Karpas-422 (cell line): ENCODE measurements at regions not wholly inside any gene's neighbourhood (a gene's known extent, or its start where the extent isn't known, plus 50 kb on each side); places are given as distances from the start of the nearest gene placed in this dataset.

Experiments used
- DNase-seq: peaks from one replicate; pipeline ENCODE4 v3.0.0-alpha.2; 2015
- H2AFZ ChIP-seq: fragments of 200-600 bp; sonication (generic); 2 replicates; pipeline ENCODE4 v1.6.1; 2014; ENCODE audit warnings: antibody characterized with exemption, low read length, mixed read lengths
- H3K27ac ChIP-seq: fragments of 200-600 bp; sonication (generic); 2 replicates; pipeline ENCODE4 v1.5.1; 2014; ENCODE audit warnings: mild to moderate bottlenecking, low read length, moderate library complexity
- H3K27me3 ChIP-seq: fragments of 200-600 bp; sonication (generic); 2 replicates; pipeline ENCODE4 v1.6.1; 2014; ENCODE audit warnings: low read length, mixed read lengths
- H3K36me3 ChIP-seq: fragments of 200-600 bp; sonication (generic); 2 replicates; pipeline ENCODE4 v1.6.1; 2014; ENCODE audit warnings: low read length, mixed read lengths; ENCODE audit not compliant: insufficient read depth
- H3K4me1 ChIP-seq: fragments of 200-600 bp; sonication (generic); 2 replicates; pipeline ENCODE4 v1.6.1; 2014; ENCODE audit warnings: mild to moderate bottlenecking, low read length, mixed read lengths
- H3K4me2 ChIP-seq: fragments of 200-600 bp; sonication (generic); 2 replicates; pipeline ENCODE4 v1.6.1; 2014; ENCODE audit warnings: low read length, low read depth, mild to moderate bottlenecking; ENCODE audit not compliant: poor library complexity, severe bottlenecking
- H3K4me3 ChIP-seq: fragments of 200-600 bp; sonication (generic); 2 replicates; pipeline ENCODE4 v1.5.1; 2014; ENCODE audit warnings: mild to moderate bottlenecking, antibody characterized with exemption, low read length, mixed read lengths
- H3K79me2 ChIP-seq: fragments of 200-600 bp; sonication (generic); 2 replicates; pipeline ENCODE4 v1.6.1; 2014; ENCODE audit warnings: mild to moderate bottlenecking, low read length, mixed read lengths
- H3K9ac ChIP-seq: fragments of 200-600 bp; sonication (generic); 2 replicates; pipeline ENCODE4 v1.6.0; 2014; ENCODE audit warnings: low read length
- H3K9me2 ChIP-seq: fragments of 200-600 bp; sonication (generic), shearing (Covaris generic); replicated peaks from 2 replicates; pipeline ENCODE4 v1.6.0; 2014; ENCODE audit warnings: mild to moderate bottlenecking, low read length, moderate library complexity; ENCODE audit not compliant: insufficient read depth
- H3K9me3 ChIP-seq: fragments of 300-700, 200-600 bp; sonication (generic); 2 replicates; pipeline ENCODE4 v1.6.1; 2014; ENCODE audit warnings: low read length, mixed read lengths
- H4K20me1 ChIP-seq: fragments of 200-600 bp; sonication (generic); 2 replicates; pipeline ENCODE4 v1.6.1; 2014; ENCODE audit warnings: mild to moderate bottlenecking, antibody characterized with exemption, low read length, low read depth; ENCODE audit not compliant: insufficient read depth

DNA sequence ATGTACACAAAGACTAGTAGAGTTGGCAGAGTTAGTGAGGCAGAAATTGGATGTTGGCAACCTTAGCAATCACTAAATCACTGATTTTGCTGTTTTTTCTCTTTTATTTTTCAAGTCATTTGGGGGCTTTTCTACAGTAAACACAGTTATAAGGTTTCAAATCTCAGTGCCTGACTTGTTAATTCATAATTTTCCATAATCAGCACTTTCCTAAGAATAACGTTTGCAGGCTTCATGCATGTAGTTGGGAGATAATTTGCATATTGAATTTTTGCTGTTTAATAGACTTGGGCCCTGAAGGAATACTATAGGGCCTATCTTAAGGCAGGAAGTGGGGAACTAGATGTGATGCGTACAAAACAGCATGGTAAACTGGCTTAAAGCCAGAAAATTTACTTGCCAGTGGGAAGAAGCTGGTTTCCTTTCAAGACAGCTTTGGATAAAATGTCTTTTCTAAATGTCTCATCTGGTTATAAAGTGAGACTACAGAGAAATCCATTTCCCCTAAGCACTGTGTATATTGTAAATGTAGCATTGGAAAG, 127.2 kb upstream of the SMIM21 start:
- Histone ChIP-seq H3K4me2 (no peak overlapping the region), H3K9ac (no peak overlapping the region), H3K9me2 (no peaks in the 10 kb centered on the region), H2AFZ (no peak overlapping the region), H3K79me2 (no peaks in the 10 kb centered on the region), H3K4me1 (peaks cover 6% of the 10 kb centered on the region; the same call in 1 of the 2 replicates), H3K36me3 (no peaks in the 10 kb centered on the region), H3K27me3 (no peaks in the 10 kb centered on the region), H3K9me3 (no peaks in the 10 kb centered on the region), H4K20me1 (no peaks in the 10 kb centered on the region), H3K4me3 (no peak overlapping the region), H3K27ac (no peak overlapping the region)
- DNase-seq, result no peak

DNA sequence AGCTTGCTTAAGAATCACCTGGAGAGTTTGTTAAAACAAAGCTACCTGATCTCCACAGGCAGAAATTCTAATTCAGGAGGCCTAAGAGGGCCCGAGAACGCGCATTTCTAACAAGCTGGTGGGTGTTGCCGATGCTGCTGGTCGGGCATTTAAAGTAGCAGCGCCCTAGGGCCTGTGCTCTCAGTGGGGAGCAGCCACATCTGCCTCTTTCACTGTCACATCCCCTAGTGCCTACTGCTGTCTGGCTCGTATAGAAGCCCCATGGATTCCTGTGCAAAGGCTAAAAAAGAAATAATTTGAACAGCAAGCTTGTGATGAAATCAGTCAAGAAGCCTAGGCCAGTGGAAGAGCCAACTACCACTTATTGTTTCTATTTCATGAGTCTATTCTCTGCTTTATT, 126.7 kb upstream of the SMIM21 start:
- Histone ChIP-seq H3K4me3 (no peak overlapping the region), H3K4me2 (no peak overlapping the region), H3K9me2 (no peaks in the 10 kb centered on the region), H2AFZ (no peak overlapping the region), H3K27ac (no peak overlapping the region), H3K36me3 (no peaks in the 10 kb centered on the region), H3K79me2 (no peaks in the 10 kb centered on the region), H3K4me1 (peaks cover 6% of the 10 kb centered on the region; the same call in 1 of the 2 replicates), H3K9ac (no peak overlapping the region), H3K27me3 (no peaks in the 10 kb centered on the region), H4K20me1 (no peaks in the 10 kb centered on the region), H3K9me3 (no peaks in the 10 kb centered on the region)
- no peak for DNase-seq

DNA sequence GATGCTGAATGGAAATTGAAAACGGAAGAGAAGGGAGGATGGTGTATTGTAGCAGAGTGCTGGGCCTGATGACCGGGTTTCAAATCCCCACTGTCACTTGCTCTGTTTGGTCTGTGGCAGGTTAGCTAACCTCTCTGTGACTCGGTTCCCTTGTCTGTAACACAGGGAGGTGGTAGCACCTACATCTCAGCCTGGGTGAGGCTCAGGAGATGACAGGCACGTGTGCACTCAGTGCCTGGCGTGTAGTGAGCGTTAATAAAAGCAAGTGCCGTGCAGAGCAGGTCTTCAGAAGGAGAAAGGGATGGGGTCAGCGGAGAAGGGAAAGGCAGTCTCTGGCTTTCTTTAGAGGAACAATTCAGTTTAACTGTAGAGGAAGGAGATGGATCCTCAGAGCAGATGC, 125.5 kb upstream of the SMIM21 start:
- Histone ChIP-seq H3K36me3 (no peaks in the 10 kb centered on the region), H3K9me2 (no peaks in the 10 kb centered on the region), H3K9ac (no peak overlapping the region), H3K4me1 (peaks cover 9% of the 10 kb centered on the region), H4K20me1 (no peaks in the 10 kb centered on the region), H3K27ac (no peak overlapping the region), H3K4me3 (no peak overlapping the region), H3K27me3 (no peaks in the 10 kb centered on the region), H3K79me2 (no peaks in the 10 kb centered on the region), H2AFZ (no peak overlapping the region), H3K4me2 (no peak overlapping the region), H3K9me3 (no peaks in the 10 kb centered on the region)
- no peak for DNase-seq

DNA sequence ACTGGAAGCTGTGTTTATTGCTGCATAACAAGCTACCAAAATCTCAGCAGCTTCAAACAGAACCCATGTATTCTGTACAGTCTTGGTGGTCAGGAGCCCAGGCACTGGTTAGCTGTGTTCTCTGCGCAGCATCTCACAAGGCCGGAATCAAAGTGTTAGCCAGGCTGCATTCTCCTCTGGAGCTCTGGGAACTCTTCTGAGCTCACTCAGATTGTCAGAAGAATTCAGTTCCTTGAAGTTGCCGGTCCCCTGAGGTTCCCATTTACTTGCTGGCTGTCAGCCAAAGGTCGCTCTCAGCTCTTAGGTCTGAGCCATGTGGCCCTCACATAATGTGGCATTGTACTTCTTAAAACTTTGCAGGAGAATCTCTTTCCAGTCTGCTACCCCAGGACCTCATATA, 123.6 kb upstream of the SMIM21 start:
- H2AFZ ChIP-seq, result no peak overlapping the region
- no peaks in the 10 kb centered on the region for H3K36me3 ChIP-seq

DNA sequence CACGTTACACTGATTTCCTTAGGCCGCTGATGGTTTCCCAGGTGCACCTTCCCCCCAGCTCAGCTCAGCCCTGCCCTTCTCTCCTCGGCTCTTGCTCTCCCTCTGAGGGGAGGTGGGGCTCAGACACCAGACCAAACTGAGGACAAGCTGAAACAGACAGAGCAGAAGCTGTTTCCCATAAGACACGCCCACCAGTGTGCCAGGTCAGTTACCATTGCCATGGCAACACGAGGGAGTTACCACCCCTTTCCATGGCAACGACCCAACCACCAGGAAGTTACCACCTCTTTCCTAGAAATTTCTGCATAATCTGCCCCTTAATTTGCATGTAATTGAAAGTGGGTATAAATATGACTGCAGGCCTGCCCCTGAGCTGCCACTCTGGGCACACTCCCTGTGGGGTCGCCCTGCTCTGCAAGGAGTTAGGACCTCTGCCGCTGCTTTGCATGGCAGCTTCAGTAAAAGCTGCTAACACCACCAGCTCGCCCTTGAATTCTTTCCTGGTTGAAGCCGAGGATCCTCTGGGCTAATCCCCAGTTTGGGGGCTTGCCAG, 120.9 kb upstream of the SMIM21 start:
- Histone ChIP-seq H3K4me1 (peaks cover 7% of the 10 kb centered on the region), H3K27ac (no peak overlapping the region), H4K20me1 (no peaks in the 10 kb centered on the region), H3K79me2 (no peaks in the 10 kb centered on the region), H3K4me3 (no peak overlapping the region), H3K9me3 (no peaks in the 10 kb centered on the region), H3K27me3 (no peaks in the 10 kb centered on the region), H3K4me2 (no peak overlapping the region), H3K36me3 (no peaks in the 10 kb centered on the region), H3K9me2 (no peaks in the 10 kb centered on the region), H3K9ac (no peak overlapping the region), H2AFZ (no peak overlapping the region)
- DNase-seq, result peak; percentile 82

More for the DNA sequence above, 123.6 kb upstream of the SMIM21 start:
- H3K9ac ChIP-seq, result no peak overlapping the region
- no peaks in the 10 kb centered on the region for H3K9me2 ChIP-seq
- no peak overlapping the region for H3K27ac ChIP-seq
- H3K4me2 ChIP-seq, result no peak overlapping the region
- no peaks in the 10 kb centered on the region for H3K9me3 ChIP-seq
- H3K4me3 ChIP-seq, result no peak overlapping the region
- H4K20me1 ChIP-seq, result no peaks in the 10 kb centered on the region
- no peaks in the 10 kb centered on the region for H3K27me3 ChIP-seq
- peaks cover 7% of the 10 kb centered on the region for H3K4me1 ChIP-seq
- DNase-seq, result peak; percentile 52
- no peaks in the 10 kb centered on the region for H3K79me2 ChIP-seq

DNA sequence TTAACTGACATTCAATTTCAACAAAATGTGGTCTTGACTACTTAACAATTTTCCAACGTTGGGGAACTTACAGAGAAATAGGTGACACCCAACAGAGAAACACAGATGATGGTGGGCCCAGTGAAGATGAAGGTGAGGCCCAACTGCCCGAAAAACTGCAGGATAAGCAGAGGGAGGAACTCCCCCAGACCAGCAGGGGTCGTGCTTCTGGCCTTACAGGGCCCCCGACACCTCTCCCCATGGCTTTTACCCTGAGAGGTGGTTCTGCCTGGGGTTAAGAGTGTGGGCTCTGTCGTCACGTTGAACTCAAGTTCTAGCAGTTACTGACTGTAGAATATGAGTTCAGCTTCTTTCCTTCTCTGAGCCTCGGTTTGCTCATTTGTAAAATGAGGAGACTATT, 119.5 kb upstream of the SMIM21 start:
- H3K9me2 ChIP-seq, result no peaks in the 10 kb centered on the region
- H3K27me3 ChIP-seq, result no peaks in the 10 kb centered on the region
- peak; percentile 68 for DNase-seq
- no peak overlapping the region for H2AFZ ChIP-seq
- H4K20me1 ChIP-seq, result no peaks in the 10 kb centered on the region
- no peak overlapping the region for H3K4me3 ChIP-seq
- no peak overlapping the region for H3K27ac ChIP-seq
- no peaks in the 10 kb centered on the region for H3K36me3 ChIP-seq
- H3K4me2 ChIP-seq, result no peak overlapping the region
- H3K4me1 ChIP-seq, result peaks cover 7% of the 10 kb centered on the region
- no peaks in the 10 kb centered on the region for H3K9me3 ChIP-seq
- H3K9ac ChIP-seq, result no peak overlapping the region
- H3K79me2 ChIP-seq, result no peaks in the 10 kb centered on the region

DNA sequence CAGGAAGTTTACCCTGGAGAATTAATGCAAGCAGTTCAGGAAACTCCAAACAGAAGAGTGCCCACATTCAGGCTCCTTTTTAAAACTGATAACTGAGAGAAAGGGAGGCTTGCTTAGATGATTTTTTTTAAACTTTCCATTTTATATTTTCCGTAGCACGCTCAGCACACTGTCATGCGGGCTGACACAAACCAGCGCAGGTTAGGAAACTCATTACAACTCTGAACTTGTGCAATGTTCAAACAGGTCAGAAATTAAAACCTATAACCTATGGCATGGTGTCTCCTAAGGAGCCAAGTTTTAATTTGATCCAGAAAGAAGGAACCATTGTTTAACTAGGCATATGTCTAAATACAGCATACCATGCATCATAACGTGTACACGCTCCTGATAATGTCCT, 117.7 kb upstream of the SMIM21 start:
- Histone ChIP-seq H3K9ac (no peak overlapping the region), H3K4me3 (no peak overlapping the region), H3K27ac (no peak overlapping the region), H3K4me1 (peaks cover 7% of the 10 kb centered on the region), H4K20me1 (no peaks in the 10 kb centered on the region), H3K27me3 (no peaks in the 10 kb centered on the region), H3K9me2 (no peaks in the 10 kb centered on the region), H3K36me3 (no peaks in the 10 kb centered on the region), H3K9me3 (no peaks in the 10 kb centered on the region), H3K79me2 (no peaks in the 10 kb centered on the region), H2AFZ (no peak overlapping the region), H3K4me2 (no peak overlapping the region)
- DNase-seq, result no peak

DNA sequence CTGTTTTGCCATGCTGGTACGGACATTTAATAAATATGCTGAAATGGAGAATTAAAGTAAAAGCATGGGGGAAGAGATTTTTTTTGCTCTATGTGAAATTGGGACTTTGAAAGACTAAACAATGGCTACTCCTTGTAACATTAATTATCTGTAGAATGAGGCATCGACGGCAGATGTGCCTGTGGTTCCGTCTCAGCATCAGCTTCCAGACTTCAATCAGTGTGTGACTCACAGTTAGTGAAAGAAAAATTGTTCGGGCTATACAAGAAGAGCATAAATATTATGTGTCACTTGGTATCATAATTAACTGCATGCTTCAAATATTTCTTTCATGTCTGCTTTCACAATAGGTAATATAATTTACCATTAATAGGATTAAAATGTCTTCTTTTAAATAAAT, 117.0 kb upstream of the SMIM21 start:
- Histone ChIP-seq H4K20me1 (no peaks in the 10 kb centered on the region), H3K4me1 (peaks cover 7% of the 10 kb centered on the region), H3K79me2 (no peaks in the 10 kb centered on the region), H2AFZ (no peak overlapping the region), H3K36me3 (no peaks in the 10 kb centered on the region), H3K9me3 (no peaks in the 10 kb centered on the region), H3K27ac (no peak overlapping the region), H3K9me2 (no peaks in the 10 kb centered on the region), H3K4me3 (no peak overlapping the region), H3K27me3 (no peaks in the 10 kb centered on the region), H3K9ac (no peak overlapping the region), H3K4me2 (no peak overlapping the region)
- DNase-seq, result no peak
